ENCODE measurements at regions not wholly inside any gene's neighbourhood (a gene's known extent, or its start where the extent isn't known, plus 50 kb on each side); places are given as distances from the start of the nearest gene placed in this dataset.

DNA sequence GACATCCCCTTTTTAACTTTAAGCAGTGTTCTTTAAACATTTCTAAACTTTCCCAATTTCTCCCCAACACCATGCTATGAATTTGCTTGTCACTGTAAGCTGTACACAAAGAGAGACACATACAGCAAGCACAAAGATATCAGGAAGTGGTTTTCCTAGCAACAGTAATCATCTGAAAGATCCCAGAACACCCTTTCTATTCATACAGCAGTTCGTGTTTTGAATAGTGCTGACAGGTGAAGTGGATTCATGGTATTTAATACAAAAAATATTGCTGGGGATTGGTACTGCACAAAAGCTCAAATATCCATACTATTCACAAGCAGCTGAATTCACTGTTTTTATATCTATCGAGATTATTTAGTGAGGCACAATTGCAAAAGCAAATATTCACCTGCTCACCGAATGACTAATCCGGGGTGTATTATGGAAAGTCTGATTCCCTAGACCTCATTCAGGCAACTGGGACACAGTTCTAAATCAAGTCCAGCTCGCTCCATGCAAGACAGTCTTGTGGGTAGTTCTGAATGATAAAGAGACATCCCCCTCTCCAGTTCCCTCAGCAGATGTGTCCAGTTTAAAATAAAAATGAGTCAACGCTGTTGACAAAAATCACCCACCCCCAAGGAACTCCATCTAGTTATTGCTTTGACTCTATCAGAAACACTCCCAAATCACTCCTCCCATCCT, 107.1 kb upstream of the TSHZ2 start:
- no peak for DNase-seq (ENCODE audit: low spot score)

DNA sequence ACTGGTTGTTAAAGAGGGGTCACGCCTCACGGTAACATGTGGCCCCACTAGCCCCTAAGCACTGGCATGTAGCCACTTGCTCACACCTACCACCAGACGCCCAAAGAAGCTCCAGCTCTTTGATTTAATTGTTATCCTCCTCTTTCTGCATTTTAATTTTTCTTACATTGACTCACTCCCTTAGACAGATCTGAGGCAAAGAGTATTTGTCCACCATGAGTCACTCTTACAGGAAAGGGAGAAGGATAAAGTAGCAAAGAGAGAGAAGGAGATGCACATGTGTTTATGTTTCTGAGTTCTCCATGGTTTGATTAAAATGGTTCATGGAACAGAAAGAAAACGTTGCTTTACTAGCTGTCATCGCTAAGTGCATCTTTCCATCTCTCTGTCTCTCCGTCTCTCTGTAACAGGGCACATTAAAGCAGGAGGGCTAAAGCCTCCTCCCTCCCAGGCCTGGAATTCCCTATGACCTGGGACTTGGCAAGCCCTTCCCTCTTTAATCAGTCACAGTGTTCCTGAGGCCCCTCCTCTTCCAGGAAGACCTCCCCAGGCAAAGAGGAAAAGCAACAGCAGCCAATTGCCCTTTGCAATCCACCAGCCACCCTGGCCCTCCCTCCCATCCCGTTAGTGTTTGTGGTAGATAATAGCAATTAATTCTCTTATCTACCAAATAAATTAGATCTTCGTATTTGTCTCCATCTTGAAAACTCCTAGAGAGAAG, 112.8 kb upstream of the TSHZ2 start:
- DNase-seq (ENCODE audit: low spot score) = no peak

DNA sequence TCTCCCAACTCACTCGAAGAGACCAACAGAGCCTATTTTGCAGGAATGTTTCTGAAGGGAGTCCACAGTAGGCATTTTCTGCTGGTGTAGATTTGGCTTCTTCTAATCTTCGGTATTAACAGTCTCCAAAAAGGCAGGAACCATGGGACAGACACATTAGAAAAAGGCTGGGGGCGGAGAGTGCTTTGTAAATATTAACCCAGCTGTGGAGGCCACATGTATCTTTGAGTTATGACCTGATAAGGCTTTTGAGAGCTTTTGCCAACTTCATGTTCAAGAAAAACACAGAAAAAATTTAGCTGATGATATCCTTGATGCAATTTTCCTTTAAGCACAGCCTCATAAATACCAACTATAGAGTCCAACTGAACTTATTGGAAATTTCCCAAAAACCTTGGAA, 119.4 kb upstream of the TSHZ2 start:
- DNase-seq (ENCODE audit: low spot score) = no peak

DNA sequence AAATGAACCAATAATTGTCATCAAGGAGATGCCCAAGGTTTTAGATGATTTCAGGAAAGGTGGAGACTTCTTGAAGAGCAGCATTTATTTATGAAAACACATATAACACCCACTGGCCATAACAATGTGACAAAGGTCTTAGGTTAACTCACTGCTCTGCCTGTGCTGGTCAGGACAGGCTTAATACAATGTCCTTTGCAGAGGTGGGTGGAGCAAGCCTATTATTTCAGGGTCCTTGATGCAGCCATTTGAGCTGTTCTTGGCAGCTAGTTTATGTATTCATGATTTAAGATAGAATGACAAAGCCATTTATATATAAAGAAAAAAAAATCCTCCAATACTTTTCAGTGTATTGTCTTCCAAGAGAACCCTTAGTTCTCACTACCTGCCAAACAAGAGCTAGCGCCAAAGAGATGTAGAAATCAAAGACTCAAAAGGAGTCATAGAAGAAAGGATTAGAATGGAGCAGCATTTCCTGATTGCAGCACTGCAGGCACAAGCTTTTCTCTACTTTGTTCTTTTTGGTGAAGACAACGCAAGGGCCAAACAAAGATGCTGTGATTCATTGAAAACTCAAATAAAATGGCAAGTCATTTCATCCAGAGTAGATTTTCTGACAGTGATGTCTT, 124.3 kb upstream of the TSHZ2 start:
- no peak for DNase-seq (ENCODE audit: low spot score)

DNA sequence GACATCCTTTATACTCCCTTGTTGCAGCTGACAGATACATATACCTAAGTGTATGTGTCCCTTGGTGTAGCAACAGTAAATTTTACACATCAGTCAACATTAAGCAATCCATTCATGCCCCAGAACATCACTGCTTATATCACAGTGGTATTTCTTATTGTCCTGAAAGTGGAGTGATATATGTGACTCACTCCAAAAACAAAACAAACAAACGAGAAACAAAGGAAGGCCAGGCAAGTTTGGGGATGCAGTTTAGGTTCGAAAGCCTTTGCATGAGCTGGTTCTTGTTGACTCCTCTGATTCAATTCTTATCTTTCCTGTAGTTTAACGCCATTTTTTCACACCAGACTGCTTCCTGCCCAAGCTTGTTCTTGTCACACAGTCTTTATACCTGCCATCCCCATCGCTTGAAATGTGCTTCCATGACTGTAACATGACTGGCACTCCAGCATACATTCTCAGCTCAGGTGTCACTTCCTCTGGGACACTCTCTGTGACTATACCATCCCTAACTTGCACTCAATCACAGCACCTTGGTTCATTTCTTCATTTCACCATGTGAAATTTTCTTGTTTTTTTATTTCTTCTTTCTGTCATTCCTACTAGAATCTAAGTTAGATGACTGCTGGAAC, 125.0 kb upstream of the TSHZ2 start:
- DNase-seq (ENCODE audit: low spot score) = no peak

DNA sequence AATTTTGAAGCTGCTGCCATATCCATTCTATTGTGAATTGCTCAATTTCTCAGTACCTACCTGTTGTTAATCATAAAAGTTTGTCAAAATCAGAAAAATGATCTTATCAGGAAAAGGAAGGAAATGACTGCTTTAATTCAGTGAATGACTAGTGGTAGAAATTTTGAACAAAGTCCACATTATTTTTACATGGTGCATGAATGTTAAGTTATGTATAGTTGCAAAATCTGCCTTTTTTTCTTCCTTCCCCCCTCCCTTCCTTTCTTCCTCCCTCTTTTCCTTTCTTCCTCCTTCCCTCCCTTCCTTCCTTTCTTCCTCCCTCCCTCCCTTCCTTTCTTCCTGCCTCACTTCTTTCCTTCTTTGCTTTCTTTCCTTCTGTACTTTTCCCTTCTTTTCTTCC, 127.1 kb upstream of the TSHZ2 start:
- DNase-seq (ENCODE audit: low spot score) = no peak

GRCh38 chr20:52843425-52843824, 128.7 kb upstream of the TSHZ2 start:
- no peak for DNase-seq (ENCODE audit: low spot score)

DNA sequence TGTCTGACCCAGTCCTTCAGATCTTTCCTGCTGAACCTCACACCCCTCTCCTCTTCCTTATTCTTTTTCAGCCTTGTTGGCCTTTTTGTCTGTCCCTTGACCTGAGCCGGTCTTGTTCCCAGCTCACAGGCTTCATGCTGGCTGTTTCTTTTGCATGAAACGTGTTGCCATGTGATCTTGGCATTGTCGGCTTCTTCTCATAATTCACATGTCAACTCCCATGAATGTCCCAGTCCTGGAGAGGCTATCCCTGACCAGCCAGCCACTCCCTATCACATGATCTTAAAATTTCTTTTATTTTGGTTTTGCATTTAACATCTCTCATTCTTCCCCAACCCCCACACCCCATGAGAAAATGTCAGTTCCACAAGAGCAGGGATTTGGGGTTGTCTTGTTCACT, 131.2 kb upstream of the TSHZ2 start:
- DNase-seq (ENCODE audit: low spot score) = no peak

GRCh38 chr20:52840041-52840440, 132.1 kb upstream of the TSHZ2 start:
- DNase-seq (ENCODE audit: low spot score) = no peak

- DNase-seq (ENCODE audit: low spot score) = no peak
Measured at GRCh38 chr20:52838510-52839241, 133.5 kb upstream of the TSHZ2 start.

- no peak for DNase-seq (ENCODE audit: low spot score)
Measured at GRCh38 chr20:52837378-52837777, 134.8 kb upstream of the TSHZ2 start.

DNA sequence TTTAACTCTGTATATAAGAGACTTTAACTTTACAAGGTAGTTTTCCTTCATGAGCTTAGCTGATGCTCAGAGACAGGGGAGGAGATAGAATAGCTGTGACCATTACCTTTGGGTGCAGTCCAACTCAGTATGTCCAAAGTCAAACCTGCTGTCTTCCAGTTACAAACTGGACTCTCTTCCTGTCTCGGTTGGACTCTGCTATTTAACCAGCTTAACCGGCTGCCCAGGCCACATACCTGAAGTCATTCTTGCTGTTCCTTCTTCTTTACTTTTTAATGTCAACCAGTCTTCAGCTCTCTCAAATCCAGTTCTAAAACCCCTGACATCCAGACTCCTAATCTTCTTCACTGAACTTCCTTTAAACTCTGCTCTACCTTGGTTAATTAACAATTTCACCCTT, 138.3 kb upstream of the TSHZ2 start:
- no peak for DNase-seq (ENCODE audit: low spot score)

- no peak for DNase-seq (ENCODE audit: low spot score)
Measured at GRCh38 chr20:52832151-52832774, 139.9 kb upstream of the TSHZ2 start.

- no peak for DNase-seq (ENCODE audit: low spot score)
Measured at GRCh38 chr20:52830598-52830997, 141.6 kb upstream of the TSHZ2 start.

DNA sequence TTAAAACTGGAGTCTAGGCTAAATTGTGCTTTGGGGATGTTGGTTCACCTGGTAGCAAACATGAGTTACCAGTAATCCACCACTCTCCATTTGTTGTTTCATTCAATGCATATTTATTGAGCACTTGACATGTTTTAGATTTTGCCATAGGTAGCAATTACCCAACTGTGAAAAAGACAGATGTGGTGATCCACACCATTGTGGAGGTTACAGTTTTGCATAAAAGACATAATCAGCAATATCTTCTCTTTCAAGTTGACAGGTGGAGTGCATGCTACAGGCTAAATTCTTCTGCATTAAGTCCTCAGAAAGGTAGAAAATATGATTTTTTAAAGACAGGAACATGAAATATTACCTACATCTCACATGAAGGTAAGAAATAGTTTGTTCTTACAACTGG, 143.0 kb upstream of the TSHZ2 start:
- no peak for DNase-seq (ENCODE audit: low spot score)

DNA sequence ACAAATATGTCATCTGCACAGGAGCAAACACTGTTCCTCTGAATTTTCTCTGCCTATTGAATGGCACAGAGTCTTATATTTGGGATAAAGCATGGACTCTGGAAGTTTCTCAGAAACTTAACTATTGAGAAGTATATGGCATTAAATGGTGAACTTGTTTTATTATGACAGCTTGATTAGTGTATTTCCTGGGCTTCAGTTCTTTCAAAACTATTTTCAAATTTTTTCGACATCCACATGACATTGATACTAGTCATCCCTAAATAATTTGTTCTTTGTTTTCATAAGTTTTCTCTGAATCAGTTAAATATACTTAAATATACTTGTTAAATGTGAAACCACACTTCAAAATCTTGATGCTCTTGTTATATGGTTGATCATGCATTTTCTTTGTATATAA, 144.0 kb upstream of the TSHZ2 start:
- no peak for DNase-seq (ENCODE audit: low spot score)

GRCh38 chr20:52826722-52827121, 145.4 kb upstream of the TSHZ2 start:
- DNase-seq (ENCODE audit: low spot score) = no peak

GRCh38 chr20:52826321-52826720, 145.8 kb upstream of the TSHZ2 start:
- no peak for DNase-seq (ENCODE audit: low spot score)

GRCh38 chr20:52824494-52825216, 147.5 kb upstream of the TSHZ2 start:
- DNase-seq (ENCODE audit: low spot score) = no peak

DNA sequence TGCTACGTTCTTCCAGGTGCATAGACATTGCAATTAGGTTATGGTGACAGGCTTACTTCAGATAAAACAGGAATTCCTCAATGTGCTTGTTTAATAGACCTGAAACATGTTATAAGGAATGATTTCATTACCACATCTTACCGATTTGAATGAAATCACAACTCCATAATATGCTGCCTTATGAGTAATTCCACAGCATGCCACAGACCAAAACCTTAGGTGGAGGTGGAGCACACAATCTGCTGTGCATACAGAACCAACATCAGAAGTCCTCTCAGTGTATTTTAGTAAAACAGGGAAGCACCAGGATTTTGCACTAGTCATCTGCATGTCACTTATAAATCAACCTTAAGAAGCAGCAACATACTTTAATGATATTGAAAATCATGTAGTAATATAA, 148.9 kb upstream of the TSHZ2 start:
- DNase-seq (ENCODE audit: low spot score) = no peak

GRCh38 chr20:52820641-52821292, 151.4 kb upstream of the TSHZ2 start:
- no peak for DNase-seq (ENCODE audit: low spot score)

Data from germinal center (tissue), 1 donor.